Lower lobe of right lung (tissue), 2 donors: ENCODE measurements at regions not wholly inside any gene's neighbourhood (a gene's known extent, or its start where the extent isn't known, plus 50 kb on each side); places are given as distances from the start of the nearest gene placed in this dataset.

Experiments
- ATAC-seq, 2 donors: fragments of 200-7000 bp; cut with Tn5 transposase; one replicate each; pipeline ENCODE4 v1.9.1; 2020 to 2022; ENCODE audit warnings: mild to moderate bottlenecking in 2 of 2, moderate library complexity in 2 of 2
- DNase-seq: peaks from one replicate; pipeline ENCODE4 v3.0.0-alpha.2; 2020
- H3K27ac ChIP-seq: fragments of 200-600 bp; one replicate; pipeline ENCODE4 v1.8.0; 2022
- H3K27me3 ChIP-seq: fragments of 200-600 bp; one replicate; pipeline ENCODE4 v1.8.0; 2022; ENCODE audit warnings: low read depth
- H3K36me3 ChIP-seq: fragments of 200-600 bp; one replicate; pipeline ENCODE4 v1.8.0; 2022; ENCODE audit warnings: mild to moderate bottlenecking
- H3K4me1 ChIP-seq: fragments of 200-600 bp; one replicate; pipeline ENCODE4 v1.8.0; 2022
- H3K4me3 ChIP-seq: fragments of 200-600 bp; one replicate; pipeline ENCODE4 v1.8.0; 2022; ENCODE audit warnings: mild to moderate bottlenecking
- H3K9me3 ChIP-seq: fragments of 200-600 bp; one replicate; pipeline ENCODE4 v1.8.0; 2022
- intact Hi-C: fragments of 100-400 bp; cut with DNase I; formaldehyde crosslinking; loops from one replicate; pipeline ENCODE4 v1.11.0; 2022
- TF ChIP-seq, protein P1 (sequence below): fragments of 200-600 bp; IDR thresholded peaks from one replicate; pipeline ENCODE4 v1.8.0; 2022; ENCODE audit warnings: antibody characterized with exemption, mild to moderate bottlenecking
- donor health status: DM: no; HTN: yes; CAD: no; lungs with severe emphysema.

GRCh38 chr4:30838331-30838730, 118.2 kb downstream of the PCDH7 start:
- no peaks in the 10 kb centered on the region for H3K9me3 ChIP-seq
- no peaks in the 10 kb centered on the region for H3K27me3 ChIP-seq
- DNase-seq, result no peak
- TF ChIP-seq, protein P1, sequence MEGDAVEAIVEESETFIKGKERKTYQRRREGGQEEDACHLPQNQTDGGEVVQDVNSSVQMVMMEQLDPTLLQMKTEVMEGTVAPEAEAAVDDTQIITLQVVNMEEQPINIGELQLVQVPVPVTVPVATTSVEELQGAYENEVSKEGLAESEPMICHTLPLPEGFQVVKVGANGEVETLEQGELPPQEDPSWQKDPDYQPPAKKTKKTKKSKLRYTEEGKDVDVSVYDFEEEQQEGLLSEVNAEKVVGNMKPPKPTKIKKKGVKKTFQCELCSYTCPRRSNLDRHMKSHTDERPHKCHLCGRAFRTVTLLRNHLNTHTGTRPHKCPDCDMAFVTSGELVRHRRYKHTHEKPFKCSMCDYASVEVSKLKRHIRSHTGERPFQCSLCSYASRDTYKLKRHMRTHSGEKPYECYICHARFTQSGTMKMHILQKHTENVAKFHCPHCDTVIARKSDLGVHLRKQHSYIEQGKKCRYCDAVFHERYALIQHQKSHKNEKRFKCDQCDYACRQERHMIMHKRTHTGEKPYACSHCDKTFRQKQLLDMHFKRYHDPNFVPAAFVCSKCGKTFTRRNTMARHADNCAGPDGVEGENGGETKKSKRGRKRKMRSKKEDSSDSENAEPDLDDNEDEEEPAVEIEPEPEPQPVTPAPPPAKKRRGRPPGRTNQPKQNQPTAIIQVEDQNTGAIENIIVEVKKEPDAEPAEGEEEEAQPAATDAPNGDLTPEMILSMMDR, result no peak
- intact Hi-C loops, result no loop called here
- no peak overlapping the region for H3K27ac ChIP-seq
- H3K36me3 ChIP-seq, result no peaks in the 10 kb centered on the region
- H3K4me3 ChIP-seq, result no peak overlapping the region
- no peaks in the 10 kb centered on the region for H3K4me1 ChIP-seq
- no peak for ATAC-seq

- intact Hi-C loops, result no loop called here
- no peak for ATAC-seq
- DNase-seq, result no peak
- Histone ChIP-seq H3K27ac (no peak overlapping the region), H3K27me3 (no peaks in the 10 kb centered on the region), H3K4me3 (no peak overlapping the region), H3K4me1 (no peaks in the 10 kb centered on the region), H3K36me3 (no peaks in the 10 kb centered on the region), H3K9me3 (no peaks in the 10 kb centered on the region)
- TF ChIP-seq, protein P1, result no peak
Measured at GRCh38 chr4:30839583-30840520, 119.7 kb downstream of the PCDH7 start.

DNA sequence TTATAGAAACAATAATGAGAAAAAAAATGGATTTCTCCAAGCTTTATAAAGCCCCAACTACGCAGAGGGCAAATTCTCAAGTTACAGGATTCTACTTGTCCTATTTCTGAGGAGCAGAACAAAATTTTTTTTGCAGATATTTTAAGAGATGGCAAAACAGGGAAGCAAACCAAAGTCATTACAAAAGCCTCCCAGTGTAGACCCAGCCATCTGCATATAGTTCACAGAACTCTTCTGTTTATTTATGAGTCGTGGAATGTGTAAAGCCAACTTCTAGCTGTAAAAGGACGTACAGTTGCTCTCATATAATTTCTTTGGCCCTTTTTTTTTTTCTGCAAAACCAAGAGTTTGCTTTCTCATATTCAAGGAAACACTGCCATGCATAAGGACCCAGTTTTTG, 120.4 kb downstream of the PCDH7 start:
- H3K27ac ChIP-seq, result no peak overlapping the region
- H3K4me3 ChIP-seq, result no peak overlapping the region
- no peaks in the 10 kb centered on the region for H3K27me3 ChIP-seq
- H3K36me3 ChIP-seq, result no peaks in the 10 kb centered on the region
- no peaks in the 10 kb centered on the region for H3K9me3 ChIP-seq
- no peak for ATAC-seq
- TF ChIP-seq, protein P1, result no peak
- H3K4me1 ChIP-seq, result no peaks in the 10 kb centered on the region
- DNase-seq, result no peak
- intact Hi-C loops, result no loop called here

GRCh38 chr4:30842142-30842541, 122.0 kb downstream of the PCDH7 start:
- intact Hi-C loops, result no loop called here
- no peak overlapping the region for H3K4me3 ChIP-seq
- no peaks in the 10 kb centered on the region for H3K4me1 ChIP-seq
- H3K27ac ChIP-seq, result no peak overlapping the region
- no peaks in the 10 kb centered on the region for H3K27me3 ChIP-seq
- no peak for ATAC-seq
- TF ChIP-seq, protein P1, result no peak
- no peak for DNase-seq
- no peaks in the 10 kb centered on the region for H3K36me3 ChIP-seq
- no peaks in the 10 kb centered on the region for H3K9me3 ChIP-seq

DNA sequence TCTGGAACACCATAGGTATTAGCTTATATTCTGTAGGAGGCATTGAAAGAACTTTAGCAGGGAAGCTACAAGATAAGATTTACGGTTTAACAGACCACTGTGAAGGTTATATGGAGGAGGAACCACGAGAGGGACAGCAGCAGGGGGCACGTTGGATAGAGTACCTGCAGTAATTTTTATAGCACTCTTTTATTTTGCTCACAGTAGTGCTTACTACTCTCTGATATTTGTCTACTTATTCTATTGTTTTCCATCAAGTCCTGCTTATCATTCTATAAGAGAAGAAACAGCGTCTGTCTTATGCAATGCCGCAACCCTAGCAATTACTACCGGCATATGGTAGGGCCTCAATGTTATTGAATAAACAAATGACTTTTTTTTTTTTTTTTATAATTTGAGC, 122.5 kb downstream of the PCDH7 start:
- TF ChIP-seq, protein P1, result no peak
- H3K36me3 ChIP-seq, result no peaks in the 10 kb centered on the region
- intact Hi-C loops, result no loop called here
- no peaks in the 10 kb centered on the region for H3K9me3 ChIP-seq
- no peak overlapping the region for H3K4me3 ChIP-seq
- DNase-seq, result no peak
- no peaks in the 10 kb centered on the region for H3K4me1 ChIP-seq
- no peak overlapping the region for H3K27ac ChIP-seq
- H3K27me3 ChIP-seq, result no peaks in the 10 kb centered on the region
- ATAC-seq, result no peak
